HG03039 (cell line): ENCODE measurements at regions not wholly inside any gene's neighbourhood (a gene's known extent, or its start where the extent isn't known, plus 50 kb on each side); places are given as distances from the start of the nearest gene placed in this dataset.
A peak's percentile ranks its signal among the peaks of the same experiment; 100 is the strongest.
"Not testable (repeated sequence)": the region's sequence is repeated elsewhere in the genome, so short reads cannot be mapped to it uniquely, and the experiment has no call there.

Experiments
- ATAC-seq: cut with Tn5 transposase; IDR thresholded peaks from one replicate; pipeline ENCODE4 v1.9.1; 2021; ENCODE audit warnings: mild to moderate bottlenecking, moderate library complexity; ENCODE audit not compliant: unreplicated experiment

DNA sequence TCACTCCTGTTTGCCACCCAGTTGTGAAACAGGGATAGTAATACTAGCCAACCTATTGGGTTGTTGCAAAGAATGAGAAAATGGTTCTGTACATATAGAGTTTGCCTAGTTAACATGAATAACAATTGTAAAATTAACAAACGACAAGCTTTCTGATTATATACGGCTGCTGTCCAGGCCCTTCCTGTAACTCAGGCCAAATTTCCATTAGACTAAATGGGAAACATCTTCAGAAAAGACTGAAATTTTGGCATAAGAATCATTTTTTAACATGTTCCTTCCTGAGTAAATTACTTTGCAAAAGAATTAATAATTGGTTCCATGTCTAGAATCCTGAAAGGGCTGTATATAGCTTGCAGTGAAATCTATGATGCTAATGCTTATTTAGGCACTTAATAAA is 117.7 kb upstream of the SATB2 start:
- ATAC-seq = no peak

GRCh38 chr2:199572571-199572970 is 114.8 kb upstream of the SATB2 start:
- no peak for ATAC-seq

- no peak for ATAC-seq
Observed at GRCh38 chr2:199570934-199571333, 113.2 kb upstream of the SATB2 start.

DNA sequence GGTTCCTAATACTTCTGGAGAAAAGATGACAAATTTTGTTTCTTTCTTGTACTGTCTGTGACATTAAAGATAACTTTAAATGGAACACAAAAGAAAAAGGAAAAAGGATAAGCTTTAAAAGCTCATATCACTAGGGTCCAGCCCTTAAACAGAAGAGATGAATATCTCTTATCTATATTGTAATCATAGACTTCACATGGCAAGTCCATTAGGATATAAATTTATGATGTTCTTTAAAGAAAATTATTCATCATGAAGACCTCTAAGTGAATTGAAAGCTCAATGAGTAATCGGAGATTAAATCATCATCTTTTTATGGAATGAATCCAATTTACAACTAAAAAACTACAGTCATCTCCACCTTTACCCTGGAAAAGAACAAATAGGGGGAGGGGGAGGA is 111.6 kb upstream of the SATB2 start:
- no peak for ATAC-seq

GRCh38 chr2:199558156-199558555 is 100.4 kb upstream of the SATB2 start:
- ATAC-seq = no peak

DNA sequence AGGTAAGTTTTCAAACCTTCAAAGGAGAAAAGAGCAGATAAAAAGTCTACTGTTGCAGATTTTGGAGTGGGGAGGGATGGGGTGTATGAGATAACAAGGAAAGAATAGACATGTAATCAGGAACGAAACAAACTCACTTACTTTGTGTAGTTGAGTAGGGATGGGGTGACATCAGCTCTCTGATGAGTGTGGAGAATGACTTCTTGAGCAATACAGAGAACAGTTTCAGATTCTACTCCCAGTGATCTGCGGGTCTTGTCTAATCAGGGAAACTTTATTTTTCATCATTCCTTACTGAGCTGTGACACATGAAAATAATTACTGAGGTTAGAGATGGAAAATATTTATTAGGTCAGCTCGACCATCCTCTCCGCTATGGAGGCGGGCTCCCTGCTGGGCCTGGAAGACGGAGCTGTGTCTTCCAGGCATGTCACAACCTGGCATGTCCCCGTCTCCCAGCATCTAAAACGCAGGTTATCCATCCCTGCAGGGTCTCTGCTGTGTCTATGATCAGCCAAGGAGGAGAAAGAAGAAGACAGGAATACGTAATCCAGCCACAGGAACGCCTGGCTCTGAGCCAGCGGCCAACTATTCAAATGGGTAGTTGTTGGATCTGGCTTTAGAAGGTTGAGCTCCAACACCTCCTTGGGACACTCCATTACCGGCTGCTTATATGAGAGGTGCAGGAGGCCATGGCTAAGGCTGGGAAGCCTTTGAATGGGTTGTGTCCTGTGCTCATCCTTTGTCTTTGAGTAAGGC is 99.0 kb upstream of the SATB2 start:
- no peak for ATAC-seq

DNA sequence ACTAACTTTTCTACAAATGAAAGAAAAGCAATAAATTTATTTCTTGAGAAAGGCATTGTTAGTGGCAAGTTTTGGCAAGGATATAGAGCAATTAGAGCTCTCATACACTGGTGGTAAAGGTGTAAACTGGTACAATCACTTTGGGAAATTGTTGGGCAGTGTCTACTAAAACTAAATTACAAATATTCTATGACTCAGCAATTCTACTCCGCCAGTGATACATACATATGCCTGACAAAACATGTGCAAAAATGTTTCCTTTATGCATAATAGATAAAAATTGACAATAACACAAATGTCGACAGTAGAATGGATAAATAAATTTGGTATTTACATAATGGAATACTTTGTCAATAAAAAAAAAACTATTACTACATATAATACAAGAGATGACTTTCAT is 96.3 kb upstream of the SATB2 start:
- ATAC-seq = no peak

DNA sequence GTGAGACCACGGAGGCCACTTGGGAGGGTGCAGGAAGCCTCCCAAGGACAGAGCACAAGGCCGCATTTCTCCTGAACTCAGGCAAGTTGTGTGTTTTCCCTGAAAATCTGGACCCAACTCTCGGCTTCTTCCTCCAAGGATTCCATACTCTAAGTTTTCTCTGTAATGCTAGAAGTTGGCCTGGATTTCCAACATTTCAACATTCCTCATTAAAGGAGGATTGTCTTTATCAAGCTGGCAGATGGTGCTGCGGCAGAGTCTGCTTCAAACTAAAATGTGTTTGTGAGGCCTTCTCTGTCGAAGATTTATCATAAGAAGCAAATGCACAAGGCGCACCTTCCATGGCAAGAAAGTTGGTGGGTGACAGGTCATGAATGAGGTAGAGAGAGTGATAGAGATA is 94.4 kb upstream of the SATB2 start:
- ATAC-seq = no peak

GRCh38 chr2:199543606-199544172 is 86.0 kb upstream of the SATB2 start:
- no peak for ATAC-seq

DNA sequence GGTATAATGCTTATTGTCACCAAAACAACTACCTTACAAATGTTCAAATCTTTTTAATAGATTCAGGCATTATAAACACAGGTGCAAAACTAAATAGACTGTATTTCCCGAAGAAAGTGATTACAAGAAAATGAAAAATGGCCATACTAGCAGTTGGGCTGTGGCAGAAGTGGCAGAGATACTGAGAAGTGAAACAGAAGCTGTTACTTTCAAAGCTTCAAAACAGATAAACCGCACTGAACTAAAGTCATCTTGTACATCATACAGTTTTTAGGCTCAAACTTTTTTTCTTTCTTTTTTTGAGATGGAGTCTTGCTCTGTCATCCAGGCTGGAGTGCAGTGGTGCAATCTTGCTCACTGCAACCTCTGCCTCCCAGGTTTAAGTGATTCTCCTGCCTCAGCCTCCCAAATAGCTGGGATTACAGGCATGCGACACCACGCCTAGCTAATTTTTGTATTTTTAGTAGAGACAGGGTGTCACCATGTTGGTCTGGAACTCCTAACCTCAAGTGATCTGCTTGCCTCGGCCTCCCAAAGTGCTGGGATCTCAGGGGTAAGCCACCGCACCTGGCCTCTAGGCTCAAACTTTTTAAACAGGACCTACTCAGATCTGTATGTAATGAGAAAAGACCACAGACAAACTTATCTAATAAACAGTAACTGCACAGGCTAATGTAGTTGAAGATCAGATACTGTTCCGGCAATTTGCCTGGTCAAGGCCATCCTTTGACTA is 77.9 kb upstream of the SATB2 start:
- no peak for ATAC-seq

DNA sequence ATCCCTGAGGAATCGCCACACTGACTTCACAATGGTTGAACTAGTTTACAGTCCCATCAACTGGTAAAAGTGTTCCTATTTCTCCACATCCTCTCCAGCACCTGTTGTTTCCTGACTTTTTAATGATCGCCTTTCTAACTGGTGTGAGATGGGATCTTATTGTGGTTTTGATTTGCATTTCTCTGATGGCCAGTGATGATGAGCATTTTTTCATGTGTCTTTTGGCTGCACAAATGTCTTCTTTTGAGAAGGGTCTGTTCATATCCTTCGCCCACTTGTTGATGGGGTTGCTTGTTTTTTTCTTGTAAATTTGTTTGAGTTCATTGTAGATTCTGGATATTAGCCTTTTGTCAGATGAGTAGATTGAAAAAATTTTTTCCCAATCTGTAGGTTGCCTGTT is 76.1 kb upstream of the SATB2 start:
- not testable (repeated sequence) for ATAC-seq

GRCh38 chr2:199527071-199527470 is 69.3 kb upstream of the SATB2 start:
- ATAC-seq = no peak

DNA sequence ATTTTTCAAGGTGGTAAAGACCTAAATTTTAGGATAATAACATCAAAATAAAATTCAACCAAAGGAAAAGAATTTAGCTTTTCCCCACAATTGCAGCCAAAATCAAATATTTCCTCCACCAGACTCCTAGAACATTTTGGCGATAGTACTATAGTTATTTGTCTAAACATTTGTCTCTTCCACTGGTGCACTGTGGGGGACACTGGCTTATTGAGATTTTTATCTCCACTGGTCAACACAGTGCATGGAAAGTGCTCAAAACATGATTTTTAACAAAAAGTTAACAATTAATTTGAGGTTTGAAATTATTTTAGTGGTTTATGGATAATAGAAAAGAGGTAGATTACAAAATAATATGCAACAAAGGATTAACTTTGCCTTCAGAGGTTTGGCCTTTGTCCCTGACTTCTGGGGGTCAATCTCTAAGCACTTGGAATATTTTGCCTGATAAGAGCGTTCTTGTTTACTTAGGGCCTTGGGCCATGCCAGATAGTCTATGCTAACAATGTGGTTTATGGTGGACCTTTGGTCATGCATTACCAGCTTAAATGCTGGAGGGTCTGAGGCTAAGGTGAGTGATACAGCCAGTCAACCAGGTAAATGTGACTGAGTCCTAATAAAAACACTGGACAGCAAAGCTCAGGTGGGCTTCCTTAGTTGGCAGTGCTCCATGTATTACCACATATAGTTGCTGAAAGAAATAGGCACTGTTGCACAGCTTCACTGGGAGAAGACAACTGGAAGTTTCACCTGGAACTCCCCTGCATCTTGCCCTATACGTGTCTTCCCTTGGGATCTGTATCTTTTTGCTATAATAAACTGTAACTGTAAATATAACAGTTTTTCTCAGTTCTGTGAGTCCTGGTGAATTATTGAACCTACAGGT is 67.2 kb upstream of the SATB2 start:
- ATAC-seq = no peak

DNA sequence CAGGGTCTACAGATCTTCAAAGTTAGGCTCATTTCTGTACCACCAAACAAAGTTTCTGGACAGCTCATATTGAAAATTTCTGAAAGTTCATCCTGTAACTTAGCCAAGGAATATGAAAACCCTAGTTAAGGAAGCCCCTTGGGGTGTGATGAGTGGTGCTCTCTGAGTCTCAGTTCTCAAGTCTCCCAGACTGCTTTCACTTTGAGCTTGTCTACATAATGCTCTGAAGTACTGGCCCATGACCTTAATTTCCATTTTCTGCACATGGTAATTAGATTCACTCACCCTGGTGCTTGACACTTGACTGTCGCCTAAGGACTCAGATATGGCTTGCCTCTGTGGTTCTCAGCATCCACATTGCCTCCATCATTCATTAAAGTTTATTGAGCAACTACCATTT is 51.7 kb upstream of the SATB2 start:
- peak; percentile 72 for ATAC-seq
